Body of pancreas (tissue), 4 donors: ENCODE measurements at regions not wholly inside any gene's neighbourhood (a gene's known extent, or its start where the extent isn't known, plus 50 kb on each side); places are given as distances from the start of the nearest gene placed in this dataset.

Experiments used
- POLR2A ChIP-seq, 3 donors: fragments of 450-650 bp; IDR thresholded peaks; one replicate each; pipeline ENCODE4 v1.6.1; 2016; ENCODE audit warnings: antibody characterized with exemption in 3 of 3, mild to moderate bottlenecking in 2 of 3
- TF ChIP-seq, protein P1 (sequence below), 7 experiments: fragments of 450-650 bp in 4 of 7; fragments of 200-600 bp in 3 of 7; sonication (generic) in 3 of 7; IDR thresholded peaks; one replicate each; pipeline ENCODE4 v1.5.1; 2016 to 2019; ENCODE audit warnings: antibody characterized with exemption in 7 of 7

DNA sequence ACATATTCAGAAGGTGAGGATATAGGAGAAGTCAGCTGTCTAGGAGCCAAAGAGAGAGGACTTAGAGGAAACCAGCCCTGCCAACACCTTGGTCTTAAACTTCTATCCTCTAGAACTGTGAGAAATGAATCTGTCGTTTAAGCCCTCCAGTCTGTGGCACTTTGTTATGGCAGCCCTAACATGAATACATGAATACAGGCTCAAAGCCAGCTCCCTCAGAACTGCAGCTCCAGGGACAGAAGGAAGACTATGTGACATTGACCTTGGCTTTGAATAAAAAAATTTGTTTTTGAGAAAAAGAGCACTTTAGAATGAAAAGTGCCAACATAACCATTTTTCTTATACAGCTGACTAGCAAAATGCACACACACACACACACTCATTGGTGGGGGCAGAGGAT lies 110.9 kb upstream of the ATP2B2 start:
- TF ChIP-seq, protein P1, sequence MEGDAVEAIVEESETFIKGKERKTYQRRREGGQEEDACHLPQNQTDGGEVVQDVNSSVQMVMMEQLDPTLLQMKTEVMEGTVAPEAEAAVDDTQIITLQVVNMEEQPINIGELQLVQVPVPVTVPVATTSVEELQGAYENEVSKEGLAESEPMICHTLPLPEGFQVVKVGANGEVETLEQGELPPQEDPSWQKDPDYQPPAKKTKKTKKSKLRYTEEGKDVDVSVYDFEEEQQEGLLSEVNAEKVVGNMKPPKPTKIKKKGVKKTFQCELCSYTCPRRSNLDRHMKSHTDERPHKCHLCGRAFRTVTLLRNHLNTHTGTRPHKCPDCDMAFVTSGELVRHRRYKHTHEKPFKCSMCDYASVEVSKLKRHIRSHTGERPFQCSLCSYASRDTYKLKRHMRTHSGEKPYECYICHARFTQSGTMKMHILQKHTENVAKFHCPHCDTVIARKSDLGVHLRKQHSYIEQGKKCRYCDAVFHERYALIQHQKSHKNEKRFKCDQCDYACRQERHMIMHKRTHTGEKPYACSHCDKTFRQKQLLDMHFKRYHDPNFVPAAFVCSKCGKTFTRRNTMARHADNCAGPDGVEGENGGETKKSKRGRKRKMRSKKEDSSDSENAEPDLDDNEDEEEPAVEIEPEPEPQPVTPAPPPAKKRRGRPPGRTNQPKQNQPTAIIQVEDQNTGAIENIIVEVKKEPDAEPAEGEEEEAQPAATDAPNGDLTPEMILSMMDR (IDR thresholded peaks at IDR 0.05), result no peak
- no peak for TF ChIP-seq POLR2A (IDR thresholded peaks at IDR 0.05)
